HCT116 (cell line): ENCODE measurements at regions not wholly inside any gene's neighbourhood (a gene's known extent, or its start where the extent isn't known, plus 50 kb on each side); places are given as distances from the start of the nearest gene placed in this dataset.

Experiments
- ATAC-seq: fragments of 200-7000 bp; cut with Tn5 transposase; 2 replicates; pipeline ENCODE4 v1.9.1; 2020; ENCODE audit warnings: mild to moderate bottlenecking, moderate library complexity
- BruUV-seq: library from RNA; stranded (reverse); fragments of 400-500 nt; replicated peaks from 2 replicates; lab custom pipeline; 2021; lab: Mats Ljungman, UMichigan
- CTCF ChIA-PET: fragments of 300-600 bp; sonication (Branson Sonifier 250); formaldehyde crosslinking; loops from one replicate; lab custom pipeline; 2021; ENCODE audit warnings: antibody characterized with exemption; lab: Charles Lee
- POLR2A ChIA-PET: fragments of 300-600, 350-600 bp; sonication (Branson Sonifier 250); formaldehyde crosslinking; loops from one replicate; lab custom pipeline; 2021; ENCODE audit warnings: antibody characterized with exemption; lab: Charles Lee
- RAD21 ChIA-PET, 2 experiments: fragments of 300-600 bp; sonication (Branson Sonifier 250); formaldehyde crosslinking; loops; one replicate each; lab custom pipeline; 2023; ENCODE audit warnings: low total read pairs in 2 of 2; ENCODE audit not compliant: uncharacterized antibody in 2 of 2, unreplicated experiment in 2 of 2, low non-redundant PET in 1 of 2; lab: Charles Lee
- DNase-seq: peaks from one replicate; pipeline ENCODE4 v3.0.0-alpha.2; 2010; ENCODE audit warnings: low read depth, low spot score
- H2AFZ ChIP-seq: fragments of 200-600 bp; shearing (Covaris generic), sonication (generic); 2 replicates; pipeline ENCODE4 v1.6.1; 2017; ENCODE audit warnings: low read depth, mixed run types, mixed read lengths, antibody characterized with exemption, low read length; ENCODE audit not compliant: poor library complexity, severe bottlenecking
- H3K27ac ChIP-seq: 2 replicates; pipeline ENCODE4 v1.5.1; 2012; ENCODE audit warnings: low read depth, low read length
- H3K27me3 ChIP-seq: fragments of 200-600 bp; sonication (generic); 2 replicates; pipeline ENCODE4 v1.6.1; 2016; ENCODE audit warnings: mixed run types, low read length, mixed read lengths; ENCODE audit not compliant: insufficient read depth
- H3K36me3 ChIP-seq, 2 experiments: fragments of 200-500 bp in 1 of 2; fragments of 200-600 bp in 1 of 2; sonication (Bioruptor generic) in 1 of 2; sonication (generic) in 1 of 2; 2 replicates each; pipeline versions ENCODE4 v1.5.1 to v1.6.1; 2014 to 2016; ENCODE audit warnings: low read length in 2 of 2, inconsistent platforms in 1 of 2, mixed read lengths in 1 of 2, mixed run types in 1 of 2; ENCODE audit not compliant: insufficient read depth in 2 of 2, control insufficient read depth in 1 of 2
- H3K4me1 ChIP-seq, 2 experiments: fragments of 200-600 bp in 1 of 2; sonication (generic) in 1 of 2; 2 replicates each; pipeline versions ENCODE4 v1.5.1 to v1.6.1; 2012 to 2017; ENCODE audit warnings: low read length in 2 of 2, inconsistent platforms in 1 of 2, mild to moderate bottlenecking in 1 of 2, mixed read lengths in 1 of 2, mixed run types in 1 of 2, moderate library complexity in 1 of 2; ENCODE audit not compliant: insufficient read depth in 2 of 2, control insufficient read depth in 1 of 2
- H3K4me2 ChIP-seq: fragments of 200-600 bp; sonication (generic); 2 replicates; pipeline ENCODE4 v1.6.1; 2017; ENCODE audit warnings: mixed run types, low read length, mixed read lengths
- H3K4me3 ChIP-seq, 2 experiments: fragments of 200-600 bp in 1 of 2; sonication (generic) in 1 of 2; replicated peaks in 1 of 2; 2 replicates each; pipeline ENCODE4 v1.5.1; 2011 to 2016; ENCODE audit warnings: low read length in 2 of 2, control low read depth in 1 of 2, low read depth in 1 of 2, mild to moderate bottlenecking in 1 of 2, mixed read lengths in 1 of 2, mixed run types in 1 of 2
- H3K79me2 ChIP-seq: fragments of 200-600 bp; sonication (generic); 2 replicates; pipeline ENCODE4 v1.6.1; 2017; ENCODE audit warnings: mild to moderate bottlenecking, mixed run types, low read length, moderate library complexity, mixed read lengths; ENCODE audit not compliant: insufficient read depth
- H3K9ac ChIP-seq: fragments of 200-600 bp; sonication (generic); 2 replicates; pipeline ENCODE4 v1.6.1; 2016; ENCODE audit warnings: low read length, mixed read lengths
- H3K9me2 ChIP-seq: fragments of 200-600 bp; sonication (generic), shearing (Covaris generic); 2 replicates; pipeline ENCODE4 v1.6.1; 2017; ENCODE audit warnings: mixed run types, mild to moderate bottlenecking, moderate library complexity; ENCODE audit not compliant: insufficient read depth
- H3K9me3 ChIP-seq, 2 experiments: fragments of 200-500 bp in 1 of 2; fragments of 200-600 bp in 1 of 2; sonication (Bioruptor generic) in 1 of 2; sonication (generic) in 1 of 2; 2 replicates each; pipeline ENCODE4 v1.6.1; 2014 to 2017; ENCODE audit warnings: low read length in 2 of 2, mixed read lengths in 2 of 2, inconsistent platforms in 1 of 2, low read depth in 1 of 2, mild to moderate bottlenecking in 1 of 2, mixed run types in 1 of 2, moderate library complexity in 1 of 2; ENCODE audit not compliant: control insufficient read depth in 1 of 2, insufficient read depth in 1 of 2
- H4K20me1 ChIP-seq: fragments of 200-600 bp; sonication (generic), shearing (Covaris generic); 2 replicates; pipeline ENCODE4 v1.6.1; 2017; ENCODE audit warnings: mixed run types, mild to moderate bottlenecking, moderate library complexity; ENCODE audit not compliant: insufficient read depth
- ELF1 ChIP-seq: IDR thresholded peaks from 2 replicates; pipeline ENCODE4 v1.6.1; 2012; ENCODE audit warnings: low read depth, borderline replicate concordance
- EZH2phosphoT487 ChIP-seq: fragments of 200-600 bp; IDR thresholded peaks from 2 replicates; pipeline ENCODE4 v1.6.1; 2018; ENCODE audit warnings: antibody characterized with exemption, borderline replicate concordance
- JUND ChIP-seq: IDR thresholded peaks from 2 replicates; pipeline ENCODE4 v1.6.1; 2012
- POLR2AphosphoS5 ChIP-seq: IDR thresholded peaks from 2 replicates; pipeline ENCODE4 v1.6.1; 2011; ENCODE audit warnings: mild to moderate bottlenecking, low read depth, low read length, moderate library complexity
- RAD21 ChIP-seq: IDR thresholded peaks from 2 replicates; pipeline ENCODE4 v1.6.1; 2012; ENCODE audit warnings: low read depth, mild to moderate bottlenecking
- SP1 ChIP-seq: IDR thresholded peaks from 2 replicates; pipeline ENCODE4 v1.6.1; 2012; ENCODE audit warnings: low read depth
- SRF ChIP-seq: IDR thresholded peaks from 2 replicates; pipeline ENCODE4 v1.6.1; 2012; ENCODE audit warnings: low read depth
- TCF7L2 ChIP-seq: IDR thresholded peaks from 2 replicates; pipeline ENCODE4 v1.7.0; 2011; ENCODE audit warnings: borderline replicate concordance, inconsistent platforms; ENCODE audit not compliant: insufficient read depth, insufficient read length; ENCODE audit errors: extremely low read depth
- YY1 ChIP-seq: IDR thresholded peaks from 2 replicates; pipeline ENCODE4 v1.6.1; 2011; ENCODE audit warnings: low read length, low read depth, moderate library complexity, mild to moderate bottlenecking; ENCODE audit not compliant: insufficient replicate concordance; ENCODE audit errors: extremely low read depth
- intact Hi-C: fragments of 100-400 bp; cut with micrococcal nuclease; formaldehyde crosslinking; loops from 2 replicates; pipeline ENCODE4 v1.10.0; 2022
- TF ChIP-seq, protein P1 (sequence below): IDR thresholded peaks from 2 replicates; pipeline ENCODE4 v1.6.1; 2012
- TF ChIP-seq, protein P2 (sequence below): IDR thresholded peaks from 2 replicates; pipeline ENCODE4 v1.6.1; 2012
- TF ChIP-seq, protein P3 (sequence below): IDR thresholded peaks from 2 replicates; pipeline ENCODE4 v1.6.1; 2012; ENCODE audit warnings: low read depth
- TF ChIP-seq, protein P4 (sequence below), 3 experiments: fragments of 200-600 bp in 1 of 3; sonication (generic) in 1 of 3; IDR thresholded peaks in 2 of 3; conservative IDR thresholded peaks in 1 of 3; 2 replicates each; pipeline ENCODE4 v1.5.1; 2012 to 2017; ENCODE audit warnings: low read depth in 2 of 3, low read length in 2 of 3, antibody characterized with exemption in 1 of 3, borderline replicate concordance in 1 of 3, control low read depth in 1 of 3, mild to moderate bottlenecking in 1 of 3, mixed read lengths in 1 of 3, mixed run types in 1 of 3, moderate library complexity in 1 of 3; ENCODE audit not compliant: insufficient read depth in 1 of 3
- TF ChIP-seq, protein P5 (sequence below): IDR thresholded peaks from 2 replicates; pipeline ENCODE4 v1.6.1; 2011; ENCODE audit warnings: mild to moderate bottlenecking, low read length, moderate library complexity; ENCODE audit not compliant: insufficient replicate concordance; ENCODE audit errors: extremely low read depth

DNA sequence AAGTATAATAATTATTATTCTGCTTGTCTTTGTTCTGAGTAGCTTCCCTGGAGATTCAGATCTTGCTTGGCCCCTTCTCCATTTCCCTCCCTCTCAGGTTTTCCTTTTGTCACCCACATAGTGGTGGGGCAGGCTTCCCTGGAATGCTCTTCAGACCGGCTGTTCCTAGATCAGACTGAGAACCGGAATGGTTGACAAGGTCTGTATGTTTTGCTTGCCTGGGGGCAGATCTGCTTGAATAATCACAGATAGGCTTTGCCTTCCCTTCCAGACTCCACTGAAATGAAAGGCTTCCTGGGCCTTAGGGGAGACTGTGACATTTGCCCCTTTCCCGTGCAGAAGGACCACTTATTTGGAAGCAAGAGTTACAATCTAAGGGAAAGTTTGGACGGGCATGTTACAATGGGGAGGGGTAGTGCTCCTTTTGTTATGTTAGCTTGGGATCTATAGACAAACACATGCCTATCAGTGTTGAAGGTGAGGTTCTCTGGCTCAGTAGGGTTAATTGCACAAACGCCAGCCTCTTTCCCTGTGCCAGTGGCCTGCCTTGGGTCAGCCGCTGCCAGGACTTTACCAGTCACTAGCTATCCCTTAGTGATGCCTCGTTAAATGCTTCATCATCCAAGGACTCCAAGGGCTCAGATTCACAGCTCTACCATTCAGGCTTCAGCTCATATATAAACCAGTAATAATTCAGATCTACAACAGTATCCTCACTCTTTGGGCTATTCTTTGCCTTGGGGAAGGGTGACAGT is 178.6 kb downstream of the SNAPC1 start (continued):
- TF ChIP-seq, protein P1, sequence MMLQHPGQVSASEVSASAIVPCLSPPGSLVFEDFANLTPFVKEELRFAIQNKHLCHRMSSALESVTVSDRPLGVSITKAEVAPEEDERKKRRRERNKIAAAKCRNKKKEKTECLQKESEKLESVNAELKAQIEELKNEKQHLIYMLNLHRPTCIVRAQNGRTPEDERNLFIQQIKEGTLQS: no peak
- TF ChIP-seq EZH2phosphoT487: no peak

DNA sequence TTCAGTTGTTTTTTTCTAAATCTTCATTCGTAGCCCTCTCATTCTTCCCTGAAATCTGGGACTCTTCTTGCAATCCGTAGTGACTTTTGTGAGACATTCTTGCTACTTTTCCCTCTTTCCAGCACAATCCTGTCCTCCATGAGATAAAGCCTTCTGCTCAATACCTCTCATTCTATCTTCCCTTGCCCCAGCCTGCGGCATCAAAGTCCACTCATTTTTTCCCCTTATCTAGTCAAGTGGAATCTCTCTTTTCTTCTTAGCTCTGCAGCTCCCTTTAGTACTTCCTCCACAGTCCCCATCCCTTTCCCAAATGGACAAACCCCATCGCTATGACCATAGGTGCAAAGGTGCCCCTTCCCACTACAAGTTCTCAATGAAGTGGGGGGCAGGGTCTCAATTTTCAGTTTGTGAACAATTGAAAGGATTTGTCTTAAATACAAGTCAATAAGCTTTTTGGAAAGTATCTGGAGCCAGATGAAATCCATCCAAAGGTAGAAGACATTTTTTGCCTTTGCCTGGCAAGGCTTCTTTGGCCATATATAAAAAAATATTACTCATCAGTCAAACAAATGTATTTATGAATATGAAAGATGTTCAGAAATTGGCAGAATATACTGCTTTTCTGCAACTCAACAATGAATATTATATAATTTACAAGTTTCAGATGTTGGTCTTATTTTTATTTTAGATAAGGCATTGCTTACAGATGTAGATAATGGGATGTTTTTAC is 179.4 kb downstream of the SNAPC1 start:
- intact Hi-C loops: no loop called here
- Histone ChIP-seq H3K4me2 (no peak overlapping the region), H4K20me1 (no peaks in the 10 kb centered on the region), H3K27ac (no peak overlapping the region), H3K4me1 (no peaks in the 10 kb centered on the region), H2AFZ (no peak overlapping the region), H3K9me3 (no peaks in the 10 kb centered on the region), H3K27me3 (peaks cover 55% of the 10 kb centered on the region), H3K9me2 (no peaks in the 10 kb centered on the region), H3K4me3 (no peak overlapping the region), H3K79me2 (no peaks in the 10 kb centered on the region), H3K36me3 (no peaks in the 10 kb centered on the region), H3K9ac (no peak overlapping the region)
- ChIA-PET RAD21 (no interaction called here), POLR2A (no interaction called here), CTCF (interaction anchor here (1.4 kb wide), 1 partner anchor 17 kb away, joined by 4 read pairs; no protein-coding TSS in a partner anchor)
- no peak for DNase-seq
- no TSS peak for BruUV-seq
- no peak for ATAC-seq
- TF ChIP-seq RAD21 (no peak), SP1 (no peak), TCF7L2 (no peak), YY1 (no peak), ELF1 (no peak), POLR2AphosphoS5 (no peak), EZH2phosphoT487 (no peak), JUND (no peak), SRF (no peak)
- TF ChIP-seq, protein P2, sequence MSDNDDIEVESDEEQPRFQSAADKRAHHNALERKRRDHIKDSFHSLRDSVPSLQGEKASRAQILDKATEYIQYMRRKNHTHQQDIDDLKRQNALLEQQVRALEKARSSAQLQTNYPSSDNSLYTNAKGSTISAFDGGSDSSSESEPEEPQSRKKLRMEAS: no peak
- TF ChIP-seq, protein P3, sequence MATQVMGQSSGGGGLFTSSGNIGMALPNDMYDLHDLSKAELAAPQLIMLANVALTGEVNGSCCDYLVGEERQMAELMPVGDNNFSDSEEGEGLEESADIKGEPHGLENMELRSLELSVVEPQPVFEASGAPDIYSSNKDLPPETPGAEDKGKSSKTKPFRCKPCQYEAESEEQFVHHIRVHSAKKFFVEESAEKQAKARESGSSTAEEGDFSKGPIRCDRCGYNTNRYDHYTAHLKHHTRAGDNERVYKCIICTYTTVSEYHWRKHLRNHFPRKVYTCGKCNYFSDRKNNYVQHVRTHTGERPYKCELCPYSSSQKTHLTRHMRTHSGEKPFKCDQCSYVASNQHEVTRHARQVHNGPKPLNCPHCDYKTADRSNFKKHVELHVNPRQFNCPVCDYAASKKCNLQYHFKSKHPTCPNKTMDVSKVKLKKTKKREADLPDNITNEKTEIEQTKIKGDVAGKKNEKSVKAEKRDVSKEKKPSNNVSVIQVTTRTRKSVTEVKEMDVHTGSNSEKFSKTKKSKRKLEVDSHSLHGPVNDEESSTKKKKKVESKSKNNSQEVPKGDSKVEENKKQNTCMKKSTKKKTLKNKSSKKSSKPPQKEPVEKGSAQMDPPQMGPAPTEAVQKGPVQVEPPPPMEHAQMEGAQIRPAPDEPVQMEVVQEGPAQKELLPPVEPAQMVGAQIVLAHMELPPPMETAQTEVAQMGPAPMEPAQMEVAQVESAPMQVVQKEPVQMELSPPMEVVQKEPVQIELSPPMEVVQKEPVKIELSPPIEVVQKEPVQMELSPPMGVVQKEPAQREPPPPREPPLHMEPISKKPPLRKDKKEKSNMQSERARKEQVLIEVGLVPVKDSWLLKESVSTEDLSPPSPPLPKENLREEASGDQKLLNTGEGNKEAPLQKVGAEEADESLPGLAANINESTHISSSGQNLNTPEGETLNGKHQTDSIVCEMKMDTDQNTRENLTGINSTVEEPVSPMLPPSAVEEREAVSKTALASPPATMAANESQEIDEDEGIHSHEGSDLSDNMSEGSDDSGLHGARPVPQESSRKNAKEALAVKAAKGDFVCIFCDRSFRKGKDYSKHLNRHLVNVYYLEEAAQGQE: no peak
- TF ChIP-seq, protein P4, sequence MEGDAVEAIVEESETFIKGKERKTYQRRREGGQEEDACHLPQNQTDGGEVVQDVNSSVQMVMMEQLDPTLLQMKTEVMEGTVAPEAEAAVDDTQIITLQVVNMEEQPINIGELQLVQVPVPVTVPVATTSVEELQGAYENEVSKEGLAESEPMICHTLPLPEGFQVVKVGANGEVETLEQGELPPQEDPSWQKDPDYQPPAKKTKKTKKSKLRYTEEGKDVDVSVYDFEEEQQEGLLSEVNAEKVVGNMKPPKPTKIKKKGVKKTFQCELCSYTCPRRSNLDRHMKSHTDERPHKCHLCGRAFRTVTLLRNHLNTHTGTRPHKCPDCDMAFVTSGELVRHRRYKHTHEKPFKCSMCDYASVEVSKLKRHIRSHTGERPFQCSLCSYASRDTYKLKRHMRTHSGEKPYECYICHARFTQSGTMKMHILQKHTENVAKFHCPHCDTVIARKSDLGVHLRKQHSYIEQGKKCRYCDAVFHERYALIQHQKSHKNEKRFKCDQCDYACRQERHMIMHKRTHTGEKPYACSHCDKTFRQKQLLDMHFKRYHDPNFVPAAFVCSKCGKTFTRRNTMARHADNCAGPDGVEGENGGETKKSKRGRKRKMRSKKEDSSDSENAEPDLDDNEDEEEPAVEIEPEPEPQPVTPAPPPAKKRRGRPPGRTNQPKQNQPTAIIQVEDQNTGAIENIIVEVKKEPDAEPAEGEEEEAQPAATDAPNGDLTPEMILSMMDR (IDR thresholded peaks at IDR 0.05 in 2 of 3, conservative IDR thresholded peaks at IDR 0.05 in 1 of 3; ENCODE audit: borderline replicate concordance in 1 of 3, insufficient read depth in 1 of 3, low read depth in 2 of 3, low read length in 2 of 3): no peak
- TF ChIP-seq, protein P5, sequence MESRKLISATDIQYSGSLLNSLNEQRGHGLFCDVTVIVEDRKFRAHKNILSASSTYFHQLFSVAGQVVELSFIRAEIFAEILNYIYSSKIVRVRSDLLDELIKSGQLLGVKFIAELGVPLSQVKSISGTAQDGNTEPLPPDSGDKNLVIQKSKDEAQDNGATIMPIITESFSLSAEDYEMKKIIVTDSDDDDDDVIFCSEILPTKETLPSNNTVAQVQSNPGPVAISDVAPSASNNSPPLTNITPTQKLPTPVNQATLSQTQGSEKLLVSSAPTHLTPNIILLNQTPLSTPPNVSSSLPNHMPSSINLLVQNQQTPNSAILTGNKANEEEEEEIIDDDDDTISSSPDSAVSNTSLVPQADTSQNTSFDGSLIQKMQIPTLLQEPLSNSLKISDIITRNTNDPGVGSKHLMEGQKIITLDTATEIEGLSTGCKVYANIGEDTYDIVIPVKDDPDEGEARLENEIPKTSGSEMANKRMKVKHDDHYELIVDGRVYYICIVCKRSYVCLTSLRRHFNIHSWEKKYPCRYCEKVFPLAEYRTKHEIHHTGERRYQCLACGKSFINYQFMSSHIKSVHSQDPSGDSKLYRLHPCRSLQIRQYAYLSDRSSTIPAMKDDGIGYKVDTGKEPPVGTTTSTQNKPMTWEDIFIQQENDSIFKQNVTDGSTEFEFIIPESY: no peak
